CD4-positive, alpha-beta T cell treated with Interleukin-15 for 4 hours (primary cell): ENCODE measurements at regions not wholly inside any gene's neighbourhood (a gene's known extent, or its start where the extent isn't known, plus 50 kb on each side); places are given as distances from the start of the nearest gene placed in this dataset.

Experiments used
- DNase-seq: peaks from one replicate; pipeline ENCODE4 v3.0.0-alpha.2; 2020; ENCODE audit warnings: low spot score

GRCh38 chr10:10307036-10307435 is 710.6 kb upstream of the CELF2 start:
- no peak for DNase-seq

DNA sequence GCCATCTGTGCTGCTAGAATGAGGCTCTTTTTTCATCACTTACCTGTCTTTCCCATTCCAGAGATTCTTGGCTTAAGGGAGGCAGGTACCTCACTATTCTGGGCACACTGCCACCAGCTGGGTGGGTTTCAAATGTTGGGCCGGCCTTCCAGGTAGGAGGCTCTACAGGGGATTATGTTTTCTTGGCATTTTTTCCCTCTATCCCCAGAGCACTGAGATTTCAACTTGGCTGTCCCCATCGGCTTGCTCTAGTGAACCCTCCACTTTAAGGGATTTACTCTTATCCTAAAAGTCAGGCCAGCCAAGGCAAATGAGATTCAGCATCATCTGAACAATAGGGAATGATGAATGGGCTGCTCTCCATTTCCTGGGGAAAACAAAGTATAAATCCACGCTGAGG is 710.1 kb upstream of the CELF2 start:
- DNase-seq, result no peak

DNA sequence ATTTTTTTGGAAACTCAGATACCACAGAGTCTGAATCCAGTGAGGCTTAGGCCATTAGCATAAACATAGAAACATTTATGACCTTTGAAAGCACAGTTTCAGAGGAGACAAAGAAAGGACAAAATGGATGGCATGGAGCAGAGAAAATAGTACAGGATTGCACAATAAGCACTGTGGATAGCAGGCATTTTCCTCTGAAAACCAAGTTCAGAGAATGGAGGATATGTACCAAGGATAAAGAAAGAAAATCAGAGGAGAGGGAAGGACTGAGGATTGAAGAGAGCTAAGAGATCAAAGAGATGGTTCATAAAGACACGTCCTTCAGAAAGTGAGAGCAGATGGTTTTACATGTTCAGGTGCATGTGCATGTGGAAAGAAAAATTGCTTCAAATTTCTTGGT is 707.2 kb upstream of the CELF2 start:
- no peak for DNase-seq

DNA sequence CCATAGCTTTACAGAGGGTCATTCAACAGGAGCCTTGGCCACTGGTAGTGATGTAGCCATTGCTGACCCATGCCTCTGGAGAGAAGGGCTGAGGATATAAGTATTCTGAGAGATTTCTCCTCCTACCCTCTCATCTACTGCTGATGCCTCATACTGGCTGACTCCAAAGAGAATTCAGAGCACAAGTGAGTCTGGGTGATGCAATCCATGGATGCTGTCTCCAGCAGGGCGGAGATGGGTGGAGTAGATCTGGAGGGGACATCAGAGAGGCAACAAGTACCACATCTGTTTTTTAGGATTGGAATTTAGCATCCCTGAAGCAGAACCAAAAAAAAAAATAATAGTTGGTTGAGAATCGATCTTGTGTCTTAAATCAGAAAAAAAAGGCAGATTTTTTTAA is 705.7 kb upstream of the CELF2 start:
- DNase-seq, result no peak

- DNase-seq, result no peak
Observed at GRCh38 chr10:10313149-10313835, 704.4 kb upstream of the CELF2 start.

GRCh38 chr10:10314626-10315025 is 703.0 kb upstream of the CELF2 start:
- no peak for DNase-seq

DNA sequence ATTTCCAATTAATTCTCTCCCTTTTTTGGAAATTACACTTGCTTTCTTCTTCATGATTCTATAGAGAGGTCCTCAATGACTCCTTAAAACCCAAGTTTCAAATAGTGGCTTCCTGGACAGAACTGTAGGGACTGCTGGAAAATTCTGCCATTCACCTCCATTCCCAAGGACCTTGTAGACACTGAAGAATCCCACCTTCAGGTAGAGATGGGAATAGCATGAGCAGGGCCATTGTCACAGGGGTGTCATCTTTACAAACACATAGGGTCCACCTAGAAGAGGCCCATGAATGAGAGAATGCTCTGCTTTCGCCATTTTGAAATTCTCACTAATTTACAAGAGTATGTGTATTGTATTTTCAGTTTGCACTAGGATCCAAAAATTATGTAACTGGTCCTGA is 701.7 kb upstream of the CELF2 start:
- DNase-seq, result no peak

DNA sequence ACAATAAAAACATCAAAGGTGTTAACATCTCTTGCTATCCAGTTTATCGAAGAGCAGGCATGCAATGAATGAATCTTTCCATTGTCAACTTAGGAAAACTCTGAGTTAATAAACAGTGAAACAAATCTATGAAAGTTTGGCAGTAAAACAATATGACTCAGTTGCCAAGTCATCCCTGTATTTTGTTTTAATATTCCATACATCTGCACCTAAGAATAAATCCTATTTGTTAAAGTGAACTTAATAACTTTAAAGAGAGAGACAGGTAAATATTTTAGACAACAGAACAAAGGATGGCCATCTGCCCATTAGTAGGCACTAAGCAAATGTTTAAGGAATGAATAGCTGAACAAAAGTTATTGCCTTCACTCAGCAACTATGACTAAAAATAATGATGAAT is 700.5 kb upstream of the CELF2 start:
- DNase-seq, result no peak

GRCh38 chr10:10318856-10319255 is 698.8 kb upstream of the CELF2 start:
- no peak for DNase-seq

DNA sequence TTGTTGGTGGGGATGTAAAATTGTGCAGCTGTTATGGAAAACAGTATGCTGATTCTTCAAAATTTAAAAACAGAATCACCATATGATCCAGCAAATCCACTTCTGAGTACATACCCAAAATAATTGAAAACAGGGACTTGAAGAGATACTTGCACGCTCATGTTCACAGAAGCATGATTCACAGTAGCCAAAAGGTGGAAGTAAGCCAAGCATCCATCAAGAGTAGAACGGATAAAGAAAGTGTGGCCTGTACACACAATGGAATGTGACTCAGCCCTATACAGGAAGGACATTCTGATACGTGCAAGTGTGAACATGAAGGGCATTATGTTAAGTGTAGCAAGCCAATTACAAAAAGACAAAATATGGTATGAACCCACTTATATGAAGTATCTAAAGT is 696.7 kb upstream of the CELF2 start:
- no peak for DNase-seq

- no peak for DNase-seq
Observed at GRCh38 chr10:10326116-10326515, 691.6 kb upstream of the CELF2 start.

DNA sequence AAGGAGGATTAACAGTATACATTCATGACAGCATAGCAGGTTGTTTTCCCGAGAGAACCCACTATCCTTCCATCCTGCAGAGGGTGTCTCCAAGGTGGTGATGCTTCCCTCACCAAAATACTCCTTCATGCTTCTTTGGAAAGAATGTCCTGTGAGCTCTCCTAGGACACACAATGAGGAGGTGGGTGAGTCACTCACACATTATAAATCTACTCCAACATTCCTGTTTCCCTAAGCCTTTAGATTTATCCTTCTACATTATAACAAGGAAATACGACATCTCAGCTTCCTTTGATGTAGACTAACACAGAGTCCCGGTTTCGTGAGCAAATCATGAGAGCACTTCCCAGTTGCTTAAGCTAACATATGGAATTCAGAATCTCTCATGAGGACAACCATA is 689.7 kb upstream of the CELF2 start:
- no peak for DNase-seq

DNA sequence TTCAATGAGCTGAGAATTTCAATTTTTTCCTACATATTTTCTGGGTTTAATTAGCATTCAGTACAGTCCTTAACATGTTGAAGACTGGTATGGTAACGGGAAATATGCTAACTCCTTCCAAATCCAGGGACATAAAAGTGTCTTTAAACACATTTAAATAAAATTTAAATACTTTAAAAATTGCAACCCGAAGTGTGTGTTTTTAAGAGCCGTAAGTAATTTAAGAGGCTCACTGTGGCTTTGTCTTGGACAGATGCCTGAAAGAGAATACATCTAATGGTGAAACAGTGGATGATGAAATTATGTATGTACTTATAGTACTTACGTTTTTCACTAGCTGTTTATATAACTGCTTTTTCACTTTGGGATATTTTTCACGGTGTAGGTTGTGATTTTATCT is 687.3 kb upstream of the CELF2 start:
- DNase-seq, result no peak

DNA sequence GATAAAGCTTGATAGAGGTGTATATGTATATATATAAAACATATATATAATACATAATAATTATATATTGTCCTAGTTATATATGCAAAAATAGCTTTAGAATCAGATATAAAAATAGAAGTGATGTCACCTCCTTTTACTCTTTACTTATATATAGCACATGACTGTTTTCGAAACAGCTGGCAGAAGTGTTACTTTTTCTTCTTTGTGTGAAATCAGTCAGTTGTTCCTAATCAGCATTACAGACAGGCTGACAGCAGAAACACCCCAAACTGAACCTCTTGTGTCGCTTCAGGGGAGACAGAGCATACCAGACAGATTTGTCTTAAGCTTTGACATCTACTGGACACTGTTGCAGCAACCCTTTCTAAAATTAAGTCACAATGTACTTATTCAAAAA is 684.9 kb upstream of the CELF2 start:
- no peak for DNase-seq

- DNase-seq, result no peak
Observed at GRCh38 chr10:10333622-10334021, 684.0 kb upstream of the CELF2 start.

- no peak for DNase-seq
Observed at GRCh38 chr10:10338339-10338738, 679.3 kb upstream of the CELF2 start.

- no peak for DNase-seq
Observed at GRCh38 chr10:10346390-10347150, 671.1 kb upstream of the CELF2 start.

- no peak for DNase-seq
Observed at GRCh38 chr10:10350050-10350449, 667.6 kb upstream of the CELF2 start.

GRCh38 chr10:10351451-10351850 is 666.2 kb upstream of the CELF2 start:
- DNase-seq, result no peak

- no peak for DNase-seq
Observed at GRCh38 chr10:10353326-10353868, 664.3 kb upstream of the CELF2 start.

- no peak for DNase-seq
Observed at GRCh38 chr10:10359263-10359662, 658.4 kb upstream of the CELF2 start.

DNA sequence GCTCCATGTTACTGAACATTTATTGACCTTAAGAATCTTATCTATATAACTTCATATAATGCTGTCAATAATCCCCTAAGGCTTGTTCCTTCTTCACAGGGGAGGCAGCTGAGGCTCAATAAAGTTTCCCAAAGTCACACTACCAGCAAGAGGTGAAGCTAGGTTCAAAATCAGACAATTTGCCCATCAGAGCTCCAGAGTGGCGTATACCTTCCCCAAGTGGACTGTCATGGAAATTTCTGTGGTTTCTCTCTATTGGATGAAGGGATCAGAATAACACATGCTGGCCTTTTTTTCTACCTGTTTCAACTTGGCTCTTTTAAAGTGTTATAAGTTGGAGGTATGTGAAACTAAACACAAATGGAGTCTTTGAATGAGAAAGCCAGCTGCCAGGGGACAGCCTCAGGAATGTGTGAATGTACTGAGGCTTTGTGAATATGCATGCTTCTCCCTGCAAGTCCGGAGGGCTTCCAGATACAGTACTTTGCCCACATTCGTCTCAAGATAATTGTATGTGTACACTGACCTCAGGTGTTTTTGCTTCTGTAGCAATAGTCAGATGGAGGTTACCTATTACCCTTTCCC is 656.3 kb upstream of the CELF2 start:
- DNase-seq, result no peak

DNA sequence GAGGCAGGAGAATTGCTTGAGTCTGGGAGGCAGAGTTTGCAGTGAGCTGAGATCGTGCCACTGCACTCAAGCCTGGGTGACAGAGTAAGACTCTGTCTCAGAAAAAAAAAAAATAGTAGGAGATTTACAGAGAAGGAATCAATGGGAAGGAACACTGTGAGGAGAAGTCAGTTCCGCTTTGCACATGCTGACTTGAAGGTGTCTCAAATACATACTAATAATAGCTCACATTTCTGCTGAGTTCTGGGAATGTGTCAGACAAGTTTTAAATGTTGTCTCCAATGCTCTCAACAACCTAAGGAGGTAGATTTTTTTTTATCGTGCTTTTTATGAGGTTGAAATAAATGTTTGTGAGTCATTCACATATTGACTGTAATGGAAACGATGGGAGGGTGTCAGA is 654.9 kb upstream of the CELF2 start:
- DNase-seq, result no peak
